Stromal cell of bone marrow (primary cell): ENCODE measurements at regions not wholly inside any gene's neighbourhood (a gene's known extent, or its start where the extent isn't known, plus 50 kb on each side); places are given as distances from the start of the nearest gene placed in this dataset.
"Not testable (repeated sequence)": the region's sequence is repeated elsewhere in the genome, so short reads cannot be mapped to it uniquely, and the experiment has no call there.

Experiments used
- DNase-seq: peaks from one replicate; pipeline ENCODE4 v3.0.0-alpha.2; 2012; ENCODE audit warnings: low read depth

DNA sequence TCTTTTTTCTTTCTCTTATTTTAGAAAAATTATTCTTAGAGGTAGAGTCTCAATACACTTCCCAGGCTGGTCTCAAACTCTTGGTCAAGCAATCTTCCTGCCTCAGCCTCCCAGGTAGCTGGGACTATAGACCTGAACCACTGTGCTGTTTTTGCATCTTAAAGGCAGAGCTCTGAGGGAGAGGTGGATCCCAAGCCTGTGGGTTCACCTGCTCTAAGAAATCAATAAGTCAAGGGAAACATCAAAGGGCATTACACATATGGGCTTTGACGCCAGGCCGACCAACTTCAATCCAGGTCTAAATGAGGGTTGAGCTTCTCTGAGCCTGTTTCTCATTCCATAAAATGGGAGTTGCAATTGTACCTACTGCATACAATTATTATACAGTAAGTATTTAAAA, 223.9 kb downstream of the LY86 start:
- DNase-seq, result no peak

DNA sequence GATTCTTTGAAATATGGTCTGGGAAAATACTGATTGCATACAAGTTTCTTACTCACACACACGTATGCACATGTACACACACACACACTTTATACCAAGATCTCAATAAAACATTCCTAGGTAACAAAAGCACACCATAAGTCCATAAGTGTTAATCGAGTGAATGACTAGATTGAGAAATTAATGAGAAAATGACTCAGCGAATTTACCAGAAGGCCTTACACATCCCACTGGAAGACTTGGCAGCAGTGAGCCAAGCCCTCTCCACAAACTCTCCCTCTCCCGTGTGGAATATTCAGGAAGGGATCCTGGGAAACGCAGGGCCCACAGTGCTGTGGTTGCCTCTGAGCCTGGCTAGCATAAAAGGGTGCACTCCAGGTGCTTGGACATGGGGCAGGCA, 227.2 kb downstream of the LY86 start:
- no peak for DNase-seq

DNA sequence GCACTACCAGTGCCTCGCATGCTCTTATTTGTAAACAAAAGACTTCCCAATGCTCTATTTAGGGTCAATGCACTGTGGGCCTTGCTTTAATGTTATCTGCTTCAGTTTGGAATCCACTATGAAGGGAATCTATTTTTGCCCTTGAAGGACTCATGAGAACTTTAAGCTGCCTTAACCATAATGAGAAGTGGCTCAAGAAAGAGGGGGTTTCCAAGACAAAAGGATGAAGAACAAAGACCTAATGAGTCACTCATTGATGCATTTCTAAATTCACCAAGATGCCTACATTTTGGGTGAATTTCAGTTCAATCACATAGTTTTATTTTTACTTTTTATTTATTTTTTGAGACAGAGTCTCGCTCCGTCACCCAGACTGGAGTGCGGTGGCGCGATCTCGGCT, 228.2 kb downstream of the LY86 start:
- DNase-seq, result no peak

DNA sequence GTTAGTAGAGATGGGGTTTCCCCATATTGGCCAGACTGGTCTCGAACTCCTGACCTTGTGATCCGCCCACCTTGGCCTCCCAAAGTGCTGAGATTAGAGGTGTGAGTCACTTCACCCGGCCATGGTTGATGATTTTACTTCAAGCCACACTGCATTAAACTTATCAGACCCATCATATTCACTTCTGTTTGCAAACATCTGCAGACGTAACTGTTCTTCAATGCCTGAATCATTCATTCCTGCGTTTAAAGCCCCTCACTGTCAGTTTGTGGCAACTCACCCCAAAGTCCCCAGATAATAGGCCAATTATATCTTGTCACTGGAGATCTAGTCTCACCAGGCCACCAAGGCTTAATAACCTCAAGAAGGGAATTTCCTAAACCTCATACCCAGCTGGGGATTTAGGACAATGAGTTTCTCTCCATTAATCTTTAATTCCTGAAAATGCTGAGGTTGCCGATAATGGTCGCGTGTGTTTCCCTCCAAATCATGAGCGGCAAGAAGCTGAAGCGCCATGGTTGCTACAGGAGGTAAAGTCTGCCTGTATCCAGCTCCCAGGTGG, 229.6 kb downstream of the LY86 start:
- no peak for DNase-seq

DNA sequence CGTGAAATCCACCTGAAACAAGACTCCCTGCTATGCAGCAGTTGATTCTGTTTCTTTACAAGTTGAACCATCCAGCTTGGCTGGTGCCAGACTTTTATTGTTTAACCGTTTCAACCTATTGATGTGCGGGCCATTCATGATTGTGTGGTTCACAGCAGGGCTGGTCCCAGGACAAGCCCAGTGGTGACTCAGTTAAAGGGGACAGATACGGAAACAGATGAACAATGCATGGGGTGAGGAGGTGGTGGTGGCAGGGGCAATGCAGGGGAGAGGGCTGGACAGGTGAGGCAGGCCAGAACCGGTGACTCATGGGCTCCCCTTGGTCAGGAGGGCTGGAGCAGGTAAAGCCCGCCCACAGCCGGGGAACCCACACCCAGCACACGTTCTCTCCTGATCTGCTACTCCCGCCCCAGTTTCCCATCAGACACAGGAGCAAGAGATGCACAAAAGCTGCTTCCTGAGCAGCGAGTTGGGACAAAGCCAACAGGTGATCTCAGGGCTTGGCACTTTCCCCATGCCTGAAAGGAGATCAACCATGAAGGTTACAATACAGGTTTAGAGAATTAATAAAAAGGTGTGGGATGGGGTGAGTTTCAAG, 232.2 kb downstream of the LY86 start:
- DNase-seq, result no peak

DNA sequence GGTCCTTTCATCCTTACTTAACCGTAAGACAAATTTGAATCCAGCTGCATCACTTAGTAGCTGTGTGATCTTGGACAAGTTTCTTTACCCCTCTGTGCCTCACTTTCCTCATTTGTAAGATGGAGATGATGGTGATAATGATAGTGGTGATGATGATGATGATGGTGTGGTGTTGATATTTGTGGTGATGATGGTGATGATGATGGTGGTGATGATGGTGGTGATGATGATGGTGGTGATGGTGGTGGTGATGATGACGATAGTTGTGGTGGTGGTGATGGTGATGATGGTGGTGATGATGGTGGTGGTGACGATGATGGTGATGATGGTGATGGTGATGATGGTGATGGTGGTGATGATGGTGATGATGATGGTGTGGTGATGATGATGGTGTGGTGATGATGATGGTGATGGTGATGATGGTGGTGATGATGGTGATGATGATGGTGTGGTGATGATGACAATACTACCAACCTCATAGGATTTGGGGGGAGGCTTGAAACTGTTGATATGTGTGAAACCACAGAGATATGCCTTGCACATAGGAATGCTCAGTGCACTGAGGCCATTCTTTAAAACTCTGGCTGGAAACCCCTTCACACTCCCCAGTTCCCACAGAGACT, 233.2 kb downstream of the LY86 start:
- no peak for DNase-seq

DNA sequence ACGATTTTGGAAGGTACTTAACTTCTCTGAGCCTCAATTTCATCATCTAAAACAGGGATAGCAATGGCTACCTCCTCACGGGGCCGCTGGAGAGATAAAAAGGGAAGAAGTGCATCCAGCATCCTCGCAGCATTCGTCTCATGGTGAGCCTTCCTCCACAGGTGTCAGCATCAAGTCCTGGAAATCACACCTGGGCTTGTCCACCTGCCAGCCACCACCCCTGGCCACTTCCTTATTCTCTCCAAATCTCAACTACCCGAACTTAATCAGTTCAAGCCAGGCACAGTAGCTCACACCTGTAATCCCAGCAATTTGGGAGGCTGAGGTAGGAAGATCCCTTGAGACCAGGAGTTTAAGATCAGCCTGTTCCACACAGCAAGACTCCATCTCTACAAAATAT, 234.5 kb downstream of the LY86 start:
- no peak for DNase-seq

DNA sequence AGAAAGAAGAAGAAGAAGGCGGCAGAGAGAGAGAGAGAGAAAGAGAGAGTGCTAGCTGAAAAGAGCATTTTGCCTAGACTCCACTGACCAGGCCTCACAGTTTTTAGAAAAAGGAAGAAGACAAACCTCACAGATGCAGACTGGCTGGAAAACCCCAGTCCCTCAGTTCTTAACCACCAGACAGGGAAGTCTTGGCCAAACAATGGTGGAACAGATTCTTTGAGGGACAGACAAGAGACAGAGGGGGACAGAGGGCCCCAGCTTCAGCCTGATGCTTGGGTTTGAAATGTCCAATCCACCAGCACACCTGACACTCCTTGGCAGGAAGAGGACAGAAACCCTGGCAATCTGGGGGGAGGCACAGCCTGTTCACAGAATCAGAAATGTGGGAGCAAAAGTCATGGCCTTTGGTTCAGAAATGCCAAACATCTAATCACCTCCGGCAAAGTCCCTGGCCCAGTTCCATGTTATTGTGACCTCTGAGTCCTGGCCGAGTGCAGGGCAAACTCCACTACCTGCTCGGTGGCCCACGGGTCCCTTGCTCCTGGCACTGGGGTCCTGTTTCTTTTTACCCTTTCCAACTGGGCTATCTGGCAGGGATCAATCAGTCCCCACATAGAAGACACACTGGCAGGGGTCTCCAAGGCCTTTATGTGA, 235.2 kb downstream of the LY86 start:
- DNase-seq, result no peak

DNA sequence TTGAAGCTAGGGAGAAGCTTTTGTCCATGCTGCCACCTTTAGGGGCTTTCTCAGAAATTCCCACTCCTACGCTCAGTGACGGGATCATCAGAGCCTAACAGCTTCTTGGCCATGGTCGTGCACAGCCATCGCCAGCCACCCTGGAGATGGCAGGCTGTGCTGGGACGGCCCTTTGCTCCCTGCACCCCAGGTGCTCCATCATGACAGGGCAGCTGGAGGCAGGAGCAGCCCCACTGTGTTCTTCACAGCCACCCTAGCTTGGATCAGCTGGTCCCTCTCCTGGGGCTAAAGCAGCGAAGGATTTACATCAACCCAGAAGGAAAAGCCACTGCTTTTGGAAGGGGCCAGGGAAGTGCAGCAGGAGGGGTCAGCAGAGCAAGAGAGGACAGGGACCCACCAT, 235.9 kb downstream of the LY86 start:
- no peak for DNase-seq

DNA sequence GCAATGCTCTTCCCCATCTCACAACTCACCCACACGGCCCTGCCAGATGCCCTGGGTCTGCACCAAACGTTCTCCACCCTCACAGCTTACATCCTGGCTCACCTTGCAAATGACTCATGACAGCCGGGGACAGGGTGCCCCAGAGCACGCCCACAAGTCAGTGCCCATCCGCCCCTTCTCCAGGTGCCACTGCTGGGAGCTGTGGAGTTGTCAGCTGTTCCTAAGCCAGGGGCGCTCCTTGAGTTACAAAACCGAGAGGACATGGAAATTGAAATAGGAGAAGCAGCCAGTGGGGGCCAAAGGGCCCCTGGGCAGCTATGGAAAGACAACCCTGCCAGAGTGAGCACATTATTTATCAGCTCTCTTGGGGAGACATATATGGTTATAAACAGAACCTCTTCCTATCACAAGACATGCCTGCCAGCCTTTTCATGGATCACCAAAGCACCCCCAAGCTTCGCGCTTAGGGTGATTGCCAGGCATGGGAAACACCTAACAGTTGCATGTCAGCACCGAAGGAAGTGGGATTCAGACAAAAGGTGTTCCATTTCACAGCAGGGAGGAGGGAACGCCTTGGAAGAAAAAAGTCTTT, 236.8 kb downstream of the LY86 start:
- no peak for DNase-seq

DNA sequence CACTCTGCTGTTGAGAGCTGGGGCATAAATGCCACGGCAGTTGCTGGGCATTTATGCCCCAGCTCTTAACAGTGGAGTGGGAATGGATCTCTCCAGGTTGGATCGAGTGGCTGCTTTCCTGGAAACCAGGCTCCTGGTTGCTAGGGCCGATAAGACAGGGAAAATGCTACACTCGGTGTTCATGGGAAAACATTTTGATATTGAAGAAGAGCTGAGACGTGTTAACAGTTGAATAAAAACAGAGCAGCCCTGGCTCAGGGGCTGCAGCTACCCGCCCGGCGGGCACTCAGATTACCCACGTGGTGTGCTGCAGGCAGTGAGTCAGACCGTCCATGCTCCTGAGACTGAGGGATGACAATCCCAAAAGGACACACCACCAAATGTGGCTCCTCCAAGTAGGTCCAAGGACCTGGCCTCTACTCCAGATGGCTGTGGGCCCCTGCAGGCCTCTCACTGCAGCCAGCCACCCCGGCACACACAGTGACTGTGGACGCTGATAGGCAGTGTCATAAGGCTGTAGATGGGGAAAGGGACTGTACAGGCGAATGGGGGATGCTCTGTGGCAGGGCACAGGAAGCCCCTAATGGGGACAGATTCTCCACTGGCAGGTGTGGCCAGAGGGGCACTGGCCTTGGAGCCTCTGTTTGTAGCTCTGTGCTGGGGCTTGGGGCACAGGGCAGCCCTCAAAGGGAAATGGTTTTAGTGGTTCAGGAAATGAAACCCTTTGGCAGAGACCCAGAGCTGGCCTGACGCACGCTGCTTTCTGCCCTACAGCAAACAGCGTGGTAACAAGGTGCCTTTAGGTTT, 237.8 kb downstream of the LY86 start:
- peak; percentile 20 for DNase-seq

DNA sequence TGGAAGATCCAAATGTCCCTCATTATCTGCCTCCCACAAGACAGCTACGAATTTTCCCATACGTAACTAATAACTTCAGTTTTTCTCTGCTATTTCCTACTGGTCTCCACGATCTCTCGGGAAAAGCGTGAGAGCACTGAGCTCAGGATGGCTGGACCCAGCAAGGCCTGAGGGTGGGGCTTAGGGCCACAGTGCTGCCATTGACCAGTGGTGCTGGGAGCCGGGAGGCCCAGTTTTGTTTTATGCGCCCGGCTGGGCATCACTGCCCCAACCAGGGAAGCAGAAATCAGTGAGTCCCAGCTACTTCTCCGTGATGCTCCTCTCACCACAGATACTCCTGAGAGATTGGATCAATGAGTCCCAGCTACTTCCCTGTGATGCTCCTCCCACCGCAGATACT, 238.4 kb downstream of the LY86 start:
- no peak for DNase-seq

DNA sequence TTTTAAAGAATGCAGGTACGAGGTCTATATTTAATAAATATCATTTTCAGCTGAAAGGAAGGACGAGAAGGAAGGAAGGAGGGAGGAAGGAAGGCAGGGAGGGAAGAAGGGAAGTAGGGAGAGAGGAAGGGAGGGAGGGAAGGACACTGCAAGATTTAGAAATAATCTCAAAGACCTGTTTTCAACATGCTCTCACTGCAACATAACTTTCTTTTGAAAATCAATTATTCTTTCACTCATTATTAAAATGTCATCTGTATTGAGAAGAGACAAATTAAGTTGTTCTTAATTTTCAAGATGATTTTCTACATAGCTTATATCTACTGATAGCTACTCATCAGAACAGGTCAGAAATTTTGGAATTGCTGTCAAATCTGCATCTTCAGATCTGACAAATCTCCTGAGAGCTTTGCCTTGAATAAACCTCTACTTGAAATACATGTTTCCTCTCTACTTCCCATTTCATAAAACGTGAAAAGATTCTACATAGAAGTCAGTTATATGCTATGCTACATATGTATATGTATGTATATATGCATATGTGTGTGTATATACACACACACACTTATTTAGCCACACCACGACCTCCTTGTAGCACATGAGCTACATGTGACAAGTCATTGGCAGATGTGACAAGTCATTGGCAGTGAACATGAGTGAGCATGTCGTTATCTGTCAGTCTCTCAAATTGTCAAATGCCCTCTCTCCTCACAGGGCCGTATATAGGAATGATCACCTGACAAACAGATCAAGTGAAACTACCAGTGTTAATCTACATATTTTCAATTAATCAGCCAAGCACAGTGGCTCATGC, 241.6 kb downstream of the LY86 start:
- no peak for DNase-seq

DNA sequence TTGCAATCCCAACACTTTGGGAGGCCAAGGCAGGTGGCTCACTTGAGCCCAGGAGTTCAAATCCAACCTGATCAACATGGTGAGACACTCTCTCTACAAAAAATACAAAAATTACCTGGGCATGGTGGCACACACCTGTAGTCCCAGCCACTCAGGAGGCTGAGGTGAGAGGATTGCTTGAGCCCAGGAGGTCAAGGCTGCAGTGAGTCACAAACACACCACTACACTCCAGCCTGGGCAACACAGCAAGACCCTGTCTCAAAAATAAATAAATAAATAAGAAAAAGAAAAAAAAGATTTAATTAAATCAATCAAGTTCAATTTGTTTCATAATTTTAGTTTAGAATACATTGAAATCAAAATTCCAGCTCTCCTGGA, 242.2 kb downstream of the LY86 start:
- DNase-seq, result not testable (repeated sequence)

DNA sequence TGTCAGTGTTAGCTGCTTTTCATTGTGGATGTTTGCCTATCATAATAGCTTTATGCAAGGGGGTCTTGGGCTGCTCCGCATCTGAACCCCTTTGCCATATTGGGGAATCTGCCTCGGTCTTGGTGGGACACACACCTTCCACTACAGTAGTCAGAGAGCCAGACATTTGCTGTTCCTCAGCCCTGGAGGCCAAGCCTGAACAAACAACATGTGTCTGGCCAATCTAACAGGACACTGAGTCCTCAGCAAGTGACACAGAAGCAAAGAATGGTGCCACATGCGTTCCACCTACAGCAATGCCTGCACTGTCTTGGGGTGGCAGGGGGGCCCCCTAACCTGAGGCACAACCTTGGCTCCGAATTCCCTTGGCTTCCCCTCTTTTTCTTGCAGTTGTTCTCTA, 243.9 kb downstream of the LY86 start:
- no peak for DNase-seq

DNA sequence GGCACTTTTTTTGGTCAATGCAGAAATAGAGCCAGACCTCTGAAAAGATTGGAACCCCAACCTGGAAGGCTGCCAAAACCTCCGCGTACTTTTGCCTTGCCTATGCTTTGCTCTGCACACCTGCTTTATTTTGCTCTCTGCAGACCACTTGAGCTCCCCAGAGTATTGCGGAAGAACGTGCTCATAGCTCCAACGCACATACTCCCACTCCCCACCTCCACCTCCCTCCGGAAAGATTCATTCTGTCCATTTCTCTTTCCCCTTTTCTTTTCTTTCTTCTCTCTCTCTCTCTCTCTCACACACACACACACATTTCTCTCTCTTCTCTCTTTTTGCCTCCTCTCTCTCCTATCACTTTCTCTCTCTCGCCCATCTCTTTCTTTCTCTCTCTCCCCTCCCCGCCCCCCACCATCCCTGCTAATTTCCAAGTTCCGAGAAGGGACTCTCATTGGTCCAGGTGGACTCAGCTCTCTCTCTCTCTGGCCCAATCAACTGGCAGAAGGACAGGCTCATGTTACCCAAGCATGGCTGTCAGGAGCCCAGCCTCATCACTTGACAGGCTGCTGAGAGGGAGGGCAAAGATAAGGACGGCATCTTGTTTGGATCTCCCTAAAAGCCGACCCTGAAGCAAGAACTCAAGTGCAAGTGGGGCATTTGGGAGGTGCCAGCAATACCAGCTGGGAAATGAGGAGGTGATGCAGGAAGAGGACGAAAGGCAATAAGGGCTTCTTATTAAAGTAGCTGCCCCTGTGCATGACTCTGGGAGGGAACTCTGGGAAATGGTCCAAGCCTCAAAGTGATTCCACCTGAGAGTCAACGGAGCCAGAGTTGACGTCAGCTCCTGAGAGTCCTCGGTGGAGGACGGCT, 246.1 kb downstream of the LY86 start:
- DNase-seq, result no peak

DNA sequence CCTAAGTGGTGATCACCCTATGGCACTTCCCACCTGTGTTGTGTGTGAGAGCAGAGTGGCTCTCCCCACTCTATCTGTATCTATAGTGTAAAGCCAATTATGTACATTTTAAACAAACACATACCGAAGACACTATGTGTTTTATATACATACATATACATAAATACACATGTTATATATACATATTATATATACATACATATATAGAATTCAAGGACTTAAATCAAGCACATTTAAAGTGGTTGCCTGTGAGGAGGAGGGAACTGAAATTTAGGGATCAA, 246.6 kb downstream of the LY86 start:
- no peak for DNase-seq

DNA sequence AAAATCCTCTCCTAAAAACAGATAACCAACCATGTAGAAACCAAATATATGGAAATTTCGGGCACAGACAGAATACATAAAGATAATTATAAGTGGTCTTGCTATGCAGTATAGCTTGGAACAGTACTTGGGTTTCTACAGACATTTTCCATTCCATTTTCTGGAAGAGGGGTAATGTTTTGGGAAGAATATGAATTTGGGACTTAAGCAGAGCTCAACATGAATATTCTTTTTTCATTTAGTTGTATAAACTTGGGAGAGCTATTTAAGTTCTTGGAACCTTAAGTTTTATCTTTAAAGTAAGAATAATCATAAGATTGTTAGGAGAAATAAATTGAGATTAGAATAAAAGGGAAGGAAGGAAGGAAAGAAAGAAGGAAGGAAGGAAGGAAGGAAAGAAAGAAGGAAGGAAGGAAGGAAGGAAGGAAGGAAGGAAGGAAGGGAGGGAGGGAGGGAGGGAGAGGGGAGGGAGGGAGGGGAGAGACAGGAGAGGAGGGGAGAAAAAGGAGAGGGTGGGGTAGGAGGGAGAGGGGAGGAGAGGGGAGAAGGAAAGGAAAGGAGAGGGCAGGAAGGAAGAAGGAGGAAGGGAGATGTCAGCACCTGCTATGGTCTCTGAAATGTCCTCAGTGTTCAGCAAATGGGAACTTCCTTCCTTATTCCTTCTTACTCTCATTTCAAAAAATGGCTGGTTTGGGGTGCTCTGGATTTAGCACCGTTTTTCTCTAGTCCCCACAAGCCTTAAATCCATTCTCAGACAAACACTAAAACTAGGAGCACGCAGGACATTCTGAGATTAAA, 248.3 kb downstream of the LY86 start:
- DNase-seq, result no peak

DNA sequence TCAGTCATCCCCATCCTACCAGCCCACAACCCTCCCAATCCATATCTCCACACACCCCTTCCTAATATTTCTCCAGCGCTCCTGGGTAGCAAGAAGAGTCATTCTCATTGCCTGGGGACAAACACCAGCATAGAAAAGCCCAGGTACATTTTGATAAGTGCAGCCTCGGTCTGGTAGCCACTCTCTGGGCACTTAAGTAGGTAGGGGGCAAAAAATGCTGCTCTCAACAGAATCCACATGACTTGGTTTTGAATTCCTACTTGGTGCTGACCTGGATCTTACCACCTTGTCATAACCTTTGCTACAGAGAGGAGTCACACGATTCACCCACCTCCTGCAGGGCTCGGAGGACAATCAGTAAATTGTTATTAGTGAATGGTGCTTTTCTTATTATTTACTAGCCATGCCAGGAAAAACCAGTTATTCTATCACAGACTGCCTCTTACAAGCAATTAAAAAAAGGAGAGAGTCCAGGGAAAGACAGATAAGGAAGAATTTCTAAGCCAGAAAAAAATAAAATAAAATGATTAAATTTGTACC, 249.1 kb downstream of the LY86 start:
- no peak for DNase-seq
